SKM-1 (cell line): ENCODE measurements at regions not wholly inside any gene's neighbourhood (a gene's known extent, or its start where the extent isn't known, plus 50 kb on each side); places are given as distances from the start of the nearest gene placed in this dataset.
A peak's percentile ranks its signal among the peaks of the same experiment; 100 is the strongest.

ENCODE experiments used
- DNase-seq: peaks from one replicate; lab custom pipeline; 2025; ENCODE audit not compliant: unreplicated experiment; lab: John Stamatoyannopoulos, UW

- DNase-seq, result no peak
Observed at GRCh38 chr7:123324283-123324682, 124.5 kb upstream of the SLC13A1 start.

- no peak for DNase-seq
Observed at GRCh38 chr7:123323689-123324088, 123.9 kb upstream of the SLC13A1 start.

GRCh38 chr7:123321578-123321977 is 121.8 kb upstream of the SLC13A1 start:
- DNase-seq, result peak; percentile 34

- no peak for DNase-seq
Observed at GRCh38 chr7:123319911-123320310, 120.1 kb upstream of the SLC13A1 start.

GRCh38 chr7:123314886-123315285 is 115.1 kb upstream of the SLC13A1 start:
- no peak for DNase-seq

GRCh38 chr7:123308254-123308951 is 108.6 kb upstream of the SLC13A1 start:
- DNase-seq, result no peak

GRCh38 chr7:123305840-123306375 is 106.1 kb upstream of the SLC13A1 start:
- DNase-seq, result peak; percentile 17

- DNase-seq, result no peak
Observed at GRCh38 chr7:123303926-123304325, 104.2 kb upstream of the SLC13A1 start.

- DNase-seq, result no peak
Observed at GRCh38 chr7:123296965-123297364, 97.2 kb upstream of the SLC13A1 start.

GRCh38 chr7:123293710-123294109 is 93.9 kb upstream of the SLC13A1 start:
- DNase-seq, result no peak

GRCh38 chr7:123292227-123292626 is 92.5 kb upstream of the SLC13A1 start:
- no peak for DNase-seq

GRCh38 chr7:123289200-123289599 is 89.4 kb upstream of the SLC13A1 start:
- no peak for DNase-seq

GRCh38 chr7:123285076-123285700 is 85.4 kb upstream of the SLC13A1 start:
- DNase-seq, result no peak

- DNase-seq, result no peak
Observed at GRCh38 chr7:123283373-123283772, 83.6 kb upstream of the SLC13A1 start.

- DNase-seq, result no peak
Observed at GRCh38 chr7:123282181-123282580, 82.4 kb upstream of the SLC13A1 start.

GRCh38 chr7:123279949-123280348 is 80.2 kb upstream of the SLC13A1 start:
- DNase-seq, result no peak

- DNase-seq, result no peak
Observed at GRCh38 chr7:123275036-123275753, 75.4 kb upstream of the SLC13A1 start.

GRCh38 chr7:123273185-123273584 is 73.4 kb upstream of the SLC13A1 start:
- no peak for DNase-seq

GRCh38 chr7:123271856-123272255 is 72.1 kb upstream of the SLC13A1 start:
- DNase-seq, result no peak

- no peak for DNase-seq
Observed at GRCh38 chr7:123271231-123271630, 71.5 kb upstream of the SLC13A1 start.

GRCh38 chr7:123270570-123270969 is 70.8 kb upstream of the SLC13A1 start:
- DNase-seq, result no peak

GRCh38 chr7:123265853-123266252 is 66.1 kb upstream of the SLC13A1 start:
- DNase-seq, result no peak
